ENCODE measurements at regions not wholly inside any gene's neighbourhood (a gene's known extent, or its start where the extent isn't known, plus 50 kb on each side); places are given as distances from the start of the nearest gene placed in this dataset.

DNA sequence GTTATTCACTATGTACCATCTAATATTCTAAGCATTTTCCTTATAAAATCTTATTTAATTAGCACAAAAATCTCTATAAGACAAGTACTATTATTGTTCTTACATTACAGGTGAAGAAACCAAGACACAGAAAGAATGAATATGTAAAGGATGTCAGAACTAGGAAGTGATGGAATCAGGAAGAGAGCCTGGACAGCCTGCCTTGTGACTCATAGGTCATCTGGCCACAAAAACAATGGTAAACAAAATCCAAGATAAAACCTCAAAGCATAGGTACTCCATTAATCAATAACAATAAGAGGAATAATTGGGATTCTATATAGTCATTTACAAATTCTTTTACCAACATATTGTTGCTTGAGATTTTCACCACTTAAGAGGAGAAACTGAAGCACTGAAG, 505.4 kb upstream of the PIK3C3 start:
- no peak for DNase-seq

- no peak for DNase-seq
These were observed 510.1 kb upstream of the PIK3C3 start for GRCh38 chr18:41444943-41445342.

DNA sequence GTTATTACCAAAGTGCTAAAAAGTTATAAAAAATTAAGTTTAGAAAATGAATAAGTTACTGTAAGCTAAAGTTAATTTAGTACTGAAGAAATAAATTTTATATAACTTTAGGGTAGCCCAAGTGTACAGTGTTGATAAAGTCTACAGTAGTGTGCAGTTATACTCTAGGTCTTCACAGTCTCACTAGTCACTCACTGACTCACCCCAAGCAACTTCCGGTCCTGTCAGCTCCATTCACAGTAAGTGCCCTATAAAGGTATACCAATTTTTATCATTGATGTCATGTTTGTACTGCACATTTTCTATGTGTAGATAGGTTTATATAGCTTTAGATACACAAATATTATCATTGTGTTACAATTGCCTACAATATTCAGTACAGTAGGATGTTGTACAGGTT, 518.3 kb upstream of the PIK3C3 start:
- no peak for DNase-seq

DNA sequence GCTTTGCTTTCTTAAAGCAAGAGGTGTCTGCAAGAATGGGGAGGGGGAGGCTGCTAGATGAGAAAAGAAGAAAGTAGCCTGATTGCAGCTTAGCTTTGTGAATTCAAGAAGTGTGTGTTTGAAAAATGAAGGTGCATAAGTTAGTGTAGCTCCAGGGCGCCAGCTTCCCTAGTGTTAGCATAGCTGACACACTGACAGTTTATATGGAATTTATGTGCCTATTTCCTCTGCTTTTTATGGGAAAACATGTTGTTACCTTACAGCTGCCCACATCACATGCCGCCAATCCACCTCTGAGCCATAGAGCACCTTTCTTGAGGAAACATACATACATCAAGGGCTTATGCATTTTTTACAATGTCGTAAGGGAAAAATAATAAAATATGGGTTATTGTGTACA, 536.4 kb upstream of the PIK3C3 start:
- no peak for DNase-seq

- no peak for DNase-seq
These were observed 539.0 kb upstream of the PIK3C3 start for GRCh38 chr18:41416044-41416443.

GRCh38 chr18:41410006-41410405, 545.0 kb upstream of the PIK3C3 start:
- no peak for DNase-seq

DNA sequence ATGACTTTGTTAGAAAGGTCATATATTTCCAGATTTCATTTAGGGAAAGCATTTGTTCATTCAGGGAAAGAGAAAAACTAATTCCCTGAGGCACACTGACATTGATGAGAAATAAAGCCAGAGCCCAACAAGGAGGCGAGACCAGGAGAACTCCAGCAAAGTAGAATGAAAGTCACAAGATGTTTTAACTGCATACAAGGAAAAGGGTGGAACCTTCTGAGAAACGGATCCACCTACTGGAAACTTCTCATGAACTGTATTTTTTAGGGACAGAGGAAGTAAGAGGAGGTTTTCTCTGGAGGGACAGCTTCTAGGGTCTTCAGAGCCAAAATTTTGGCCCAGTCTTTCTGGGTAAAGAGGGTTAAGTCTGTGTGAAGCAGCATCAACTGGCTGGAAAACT, 548.2 kb upstream of the PIK3C3 start:
- DNase-seq, result no peak

GRCh38 chr18:41396861-41397260, 558.2 kb upstream of the PIK3C3 start:
- no peak for DNase-seq

DNA sequence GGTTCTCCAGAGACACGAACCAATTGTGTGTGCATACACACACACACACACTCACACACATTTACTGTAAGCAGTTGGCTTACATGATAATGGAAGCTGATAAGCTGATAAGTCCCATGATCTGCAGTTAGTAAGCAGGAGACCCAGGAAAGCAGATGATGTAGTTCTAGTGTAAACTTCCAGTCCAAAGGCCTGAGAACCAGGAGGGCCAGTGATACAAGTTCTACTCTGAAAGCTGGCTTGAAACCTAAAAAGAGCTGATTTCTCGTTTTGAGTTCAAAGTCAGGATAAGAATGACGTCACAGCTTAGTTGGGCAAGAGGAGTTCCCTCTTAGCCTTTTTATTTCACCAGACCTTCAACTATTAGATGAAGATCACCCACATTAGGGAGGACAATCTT, 558.8 kb upstream of the PIK3C3 start:
- DNase-seq, result no peak

DNA sequence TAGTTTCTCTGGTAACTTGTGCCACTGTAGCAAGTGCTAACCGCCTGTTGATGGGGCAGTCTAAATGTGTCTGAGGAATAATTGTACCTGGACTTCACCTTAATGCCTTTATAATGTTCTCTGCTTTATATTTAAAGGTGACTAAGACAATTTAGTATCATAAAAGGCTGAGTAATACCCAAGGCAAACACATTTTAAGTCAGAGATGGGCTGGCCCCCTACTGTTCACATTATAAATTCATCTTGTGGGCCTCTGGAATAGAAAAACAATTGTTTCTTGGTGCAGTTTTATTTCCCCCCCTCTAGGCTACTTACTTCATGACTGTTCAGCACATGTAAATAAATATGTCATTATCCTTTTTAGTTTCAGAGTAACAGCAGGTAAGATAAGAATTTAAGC, 559.3 kb upstream of the PIK3C3 start:
- no peak for DNase-seq

- DNase-seq, result no peak
These were observed 563.1 kb upstream of the PIK3C3 start for GRCh38 chr18:41391616-41392595.

DNA sequence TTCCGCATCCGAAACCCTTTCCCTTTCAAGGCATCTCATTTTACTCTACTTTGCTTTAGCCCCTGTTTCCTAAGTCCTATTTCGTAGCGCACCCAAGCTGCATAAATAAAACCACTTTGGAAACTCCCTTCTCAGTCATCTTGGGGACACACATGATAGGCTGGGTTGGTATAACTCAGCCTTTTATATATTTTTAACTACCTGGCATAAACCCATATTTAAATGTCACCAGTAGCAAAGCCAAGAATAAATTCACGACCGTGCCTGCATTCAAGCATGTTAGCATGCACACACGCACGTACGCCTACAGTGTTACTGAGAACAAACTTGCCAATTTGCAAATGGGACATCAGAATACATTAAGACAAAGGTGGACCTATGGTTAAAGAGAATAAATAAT, 564.7 kb upstream of the PIK3C3 start:
- no peak for DNase-seq

DNA sequence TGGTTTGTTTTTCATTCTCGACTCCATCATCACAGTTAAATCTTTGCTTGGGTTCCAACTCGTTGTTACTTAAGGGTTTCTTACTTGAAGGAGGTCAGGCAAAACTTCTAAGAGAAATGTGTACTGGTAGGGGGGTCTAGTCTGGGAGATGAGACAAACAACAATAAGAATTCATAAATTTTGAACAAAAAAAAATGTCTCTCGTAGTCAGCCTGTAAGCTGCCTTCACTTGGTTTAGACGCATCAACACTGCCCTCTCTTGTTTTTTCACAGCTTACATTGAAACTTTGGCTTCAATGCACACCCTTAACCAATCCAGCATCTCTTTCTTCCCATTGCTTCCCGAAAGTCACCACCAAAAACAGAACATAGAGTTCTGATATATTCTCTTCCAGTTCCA, 576.4 kb upstream of the PIK3C3 start:
- DNase-seq, result no peak

DNA sequence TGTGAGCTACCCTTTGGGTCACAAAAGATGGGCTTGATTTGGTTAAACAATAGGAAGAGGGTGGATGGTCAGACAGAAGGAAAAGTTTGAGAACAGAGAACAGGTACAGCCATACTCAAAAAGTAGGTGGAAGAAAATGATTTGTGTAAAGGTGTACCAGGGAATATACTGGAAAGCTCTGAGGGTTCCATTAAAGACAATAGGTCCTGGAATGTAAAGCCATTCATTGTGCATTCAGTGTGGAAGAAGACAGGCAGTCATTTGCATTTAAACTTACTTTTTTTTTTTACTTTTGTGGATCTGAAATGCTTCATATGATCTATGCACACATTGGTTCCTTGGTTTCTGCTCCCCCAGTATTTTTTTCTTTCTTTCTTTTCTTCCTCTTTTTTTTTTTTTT, 581.4 kb upstream of the PIK3C3 start:
- no peak for DNase-seq

DNA sequence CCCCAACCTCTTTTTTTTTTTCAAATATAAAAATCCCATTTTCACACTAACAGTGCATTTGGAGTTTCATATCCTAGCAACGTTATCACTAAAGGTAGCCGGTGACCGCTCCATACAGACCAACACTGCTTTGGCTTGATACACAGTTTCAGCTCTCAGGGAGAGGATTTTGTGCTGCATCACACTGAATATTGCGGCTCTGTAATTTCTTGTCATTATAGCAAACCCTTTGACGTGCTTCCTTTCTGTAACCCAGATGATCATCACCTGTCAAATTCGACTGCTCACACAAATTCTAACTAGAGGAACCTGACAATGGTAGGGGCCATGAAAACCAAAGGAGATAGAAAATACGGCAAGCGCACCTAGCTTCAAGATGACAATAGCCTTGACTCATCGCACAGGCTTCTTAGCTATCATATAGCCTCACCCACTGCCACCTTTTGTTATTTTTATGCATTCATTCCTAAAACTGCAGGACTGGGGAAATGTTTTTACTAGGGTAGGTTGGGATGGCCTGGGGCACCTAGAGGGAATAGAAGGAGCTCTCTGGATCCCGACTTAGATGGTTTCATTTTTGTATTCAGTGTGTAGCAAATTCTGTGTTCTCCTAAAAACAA, 582.9 kb upstream of the PIK3C3 start:
- DNase-seq, result no peak

DNA sequence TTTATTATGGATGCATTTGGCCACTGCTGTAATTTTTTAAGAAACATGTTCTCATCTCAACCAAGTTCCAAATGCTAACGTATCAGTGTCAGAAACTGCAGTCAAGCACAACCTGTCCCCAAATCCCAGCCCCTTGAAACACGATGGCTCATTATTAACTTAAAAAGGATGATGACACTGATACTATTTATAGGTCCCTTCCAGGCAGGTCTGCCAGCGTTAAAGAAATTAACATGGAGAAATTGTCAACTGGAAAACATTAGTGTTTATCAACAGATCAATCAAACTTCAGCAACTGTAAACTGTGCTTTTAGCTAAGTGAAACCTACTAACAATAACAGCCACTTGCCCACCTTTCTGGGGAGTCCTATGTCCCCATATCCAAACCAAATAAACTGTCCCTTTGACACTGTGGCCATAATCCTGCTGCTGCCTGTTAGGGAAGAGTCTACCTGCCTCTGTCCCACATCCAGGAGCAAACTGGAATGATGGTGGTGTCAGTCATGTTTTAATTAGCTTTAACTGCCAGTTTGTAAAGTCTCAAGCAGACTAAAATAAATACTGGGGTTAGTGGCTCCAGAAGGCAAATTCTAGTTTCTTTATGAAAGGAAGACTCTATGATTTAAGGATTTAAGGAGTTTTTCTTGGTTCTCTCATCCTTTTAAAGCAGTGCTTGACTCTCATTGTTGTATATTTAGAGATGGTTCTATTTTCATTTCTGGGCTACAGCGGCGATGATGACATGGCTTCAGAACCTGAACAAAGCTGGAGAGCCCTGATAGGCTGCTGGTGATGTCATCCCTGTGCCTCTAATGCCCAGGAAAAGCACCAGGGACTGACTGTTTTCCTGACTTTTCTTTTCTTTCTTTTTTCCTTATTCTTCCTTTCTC, 583.6 kb upstream of the PIK3C3 start:
- no peak for DNase-seq

GRCh38 chr18:41370740-41371139, 584.3 kb upstream of the PIK3C3 start:
- DNase-seq, result no peak

DNA sequence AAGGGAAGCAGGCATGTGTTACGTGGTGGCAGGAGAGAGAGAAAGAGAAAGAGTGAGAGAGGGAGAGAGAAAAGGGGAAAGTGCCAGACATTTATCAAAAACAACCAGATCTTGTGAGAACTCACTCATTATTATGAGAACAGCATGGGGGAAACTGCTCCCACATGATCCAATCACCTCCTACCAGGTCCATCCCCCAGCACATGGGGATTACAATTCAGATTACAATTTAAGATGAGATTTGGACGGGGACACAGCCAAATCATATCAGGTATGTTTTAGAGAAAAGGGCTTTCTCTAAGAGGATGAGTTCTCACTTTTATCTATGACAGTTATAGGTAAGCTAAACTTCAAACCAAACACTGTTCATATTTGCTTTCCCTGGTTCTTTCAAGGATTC, 597.3 kb upstream of the PIK3C3 start:
- no peak for DNase-seq

DNA sequence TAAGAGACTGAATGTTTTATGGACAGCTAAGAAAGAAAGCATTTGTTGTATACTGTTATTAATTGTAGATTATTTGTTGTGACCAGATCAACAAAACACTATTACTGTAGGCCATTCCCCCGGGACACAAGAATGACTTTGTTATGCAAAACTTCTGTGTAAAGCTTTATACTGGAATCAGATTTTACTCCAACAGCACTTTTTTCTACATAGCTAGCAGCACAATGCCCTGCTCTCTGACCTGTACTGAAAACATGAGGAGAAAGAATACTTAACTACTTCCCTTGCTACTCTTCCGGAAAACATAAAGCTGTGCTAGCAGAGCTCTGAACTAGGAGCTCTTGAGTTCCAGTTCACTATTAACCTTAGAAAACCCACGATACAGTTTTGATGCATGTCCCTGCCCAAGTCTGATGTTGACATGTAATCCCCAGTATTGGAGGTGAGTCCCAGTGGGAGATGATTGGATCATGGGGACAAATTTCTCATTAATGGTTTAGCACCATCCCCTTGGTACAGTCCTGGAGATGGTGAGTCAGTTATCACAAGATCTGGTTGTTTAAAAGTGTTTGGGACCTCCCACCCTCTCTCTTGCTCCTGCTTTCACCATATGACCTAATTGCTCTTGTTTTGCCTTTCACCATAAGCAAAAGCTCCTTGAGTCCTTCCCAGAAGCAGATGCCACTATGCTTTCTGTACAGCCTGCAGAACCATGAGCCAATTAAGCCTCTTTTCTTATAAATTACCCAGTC, 601.1 kb upstream of the PIK3C3 start:
- DNase-seq, result no peak

GRCh38 chr18:41351430-41351829, 603.6 kb upstream of the PIK3C3 start:
- no peak for DNase-seq

DNA sequence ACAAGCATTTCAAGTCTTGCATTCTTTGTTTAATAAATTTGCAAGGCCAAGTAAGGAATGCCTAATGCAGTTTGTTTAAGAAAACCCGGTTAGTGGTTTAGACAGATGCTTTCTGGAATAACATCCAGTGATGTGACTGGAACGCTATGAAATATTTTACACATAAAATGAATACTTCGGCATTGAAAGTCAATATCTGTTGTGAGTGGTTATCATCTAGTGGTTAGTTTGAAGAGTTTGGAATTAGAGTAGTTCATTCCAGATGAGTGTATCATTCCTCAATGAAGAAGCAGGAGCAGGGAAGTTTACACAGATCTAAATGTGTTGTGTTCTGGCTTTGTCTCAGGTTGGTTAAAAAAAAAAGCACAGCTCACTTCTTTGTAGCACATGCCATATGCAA, 608.0 kb upstream of the PIK3C3 start:
- no peak for DNase-seq

GRCh38 chr18:41343808-41344207, 611.2 kb upstream of the PIK3C3 start:
- no peak for DNase-seq

GRCh38 chr18:41338341-41338740, 616.7 kb upstream of the PIK3C3 start:
- no peak for DNase-seq

Data from T1000 (cell line).